GM21367 (cell line): ENCODE measurements at regions not wholly inside any gene's neighbourhood (a gene's known extent, or its start where the extent isn't known, plus 50 kb on each side); places are given as distances from the start of the nearest gene placed in this dataset.
A peak's percentile ranks its signal among the peaks of the same experiment; 100 is the strongest.
"Not testable (repeated sequence)": the region's sequence is repeated elsewhere in the genome, so short reads cannot be mapped to it uniquely, and the experiment has no call there.

Experiments used
- ATAC-seq: cut with Tn5 transposase; IDR thresholded peaks from one replicate; pipeline ENCODE4 v1.9.1; 2021; ENCODE audit not compliant: unreplicated experiment

DNA sequence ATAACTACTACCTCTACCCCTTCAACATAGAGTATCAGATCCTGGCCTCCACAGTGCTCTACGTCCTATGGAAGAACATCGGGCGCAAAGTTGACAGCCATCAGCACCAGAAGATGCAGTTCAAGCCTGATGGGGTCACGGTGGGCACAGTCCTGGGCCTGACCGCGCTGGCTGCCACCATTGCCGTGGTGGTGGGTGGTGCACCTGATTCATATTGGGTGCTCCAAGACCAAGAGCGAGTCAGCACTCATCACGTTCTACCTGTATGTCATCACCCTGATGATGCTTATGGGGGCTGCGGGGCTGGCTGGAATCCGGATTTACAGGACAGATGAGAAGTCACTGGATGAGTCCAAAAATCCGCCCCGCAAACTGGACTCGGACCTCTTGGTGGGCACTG lies 846.4 kb downstream of the RPIA start:
- not testable (repeated sequence) for ATAC-seq

DNA sequence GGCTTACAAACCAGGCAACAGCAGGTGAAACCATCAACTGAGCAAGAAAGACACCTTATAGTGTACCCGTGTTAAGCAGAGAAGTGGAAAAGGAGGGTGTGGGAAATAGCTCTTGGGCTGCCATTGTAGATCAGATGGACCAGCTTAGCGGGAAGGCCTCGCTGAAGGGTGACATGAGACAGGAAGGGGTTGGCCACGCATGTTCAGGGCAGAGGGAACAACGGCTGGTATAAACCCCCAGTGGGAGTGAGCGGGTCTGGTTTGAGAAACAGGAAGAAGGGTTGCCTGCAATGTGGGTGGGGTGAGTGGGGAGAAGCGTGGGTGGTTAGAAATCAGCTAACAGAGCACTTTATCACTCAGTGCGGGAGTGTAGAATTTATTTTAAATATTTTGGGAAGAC lies 852.6 kb downstream of the RPIA start:
- ATAC-seq = not testable (repeated sequence)

DNA sequence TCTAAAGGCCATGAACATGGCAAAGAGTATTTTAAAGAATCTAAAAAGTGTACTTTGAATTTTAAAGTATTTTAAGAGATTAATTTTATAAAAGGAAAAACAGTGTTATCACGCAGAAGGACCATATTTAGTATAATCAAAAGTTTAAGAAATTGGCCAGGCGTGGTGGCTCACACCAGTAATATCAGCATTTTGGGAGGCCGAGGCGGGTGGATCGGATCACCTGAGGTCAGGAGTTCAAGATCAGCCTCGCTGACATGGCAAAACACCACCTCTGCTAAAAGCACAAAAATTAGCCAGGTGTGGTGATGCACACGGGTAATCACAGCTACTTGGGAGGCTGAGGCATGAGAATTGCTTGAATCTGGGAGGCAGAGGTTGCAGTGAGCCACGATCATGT lies 887.7 kb downstream of the RPIA start:
- not testable (repeated sequence) for ATAC-seq

GRCh38 chr2:89582816-89583215 lies 891.3 kb downstream of the RPIA start:
- not testable (repeated sequence) for ATAC-seq

- not testable (repeated sequence) for ATAC-seq
These were observed 892.6 kb downstream of the RPIA start for GRCh38 chr2:89584046-89584445.

GRCh38 chr2:89584868-89585557 lies 893.5 kb downstream of the RPIA start:
- ATAC-seq = not testable (repeated sequence)

- ATAC-seq = peak; percentile 100
These were observed 894.1 kb downstream of the RPIA start for GRCh38 chr2:89585558-89585920.

DNA sequence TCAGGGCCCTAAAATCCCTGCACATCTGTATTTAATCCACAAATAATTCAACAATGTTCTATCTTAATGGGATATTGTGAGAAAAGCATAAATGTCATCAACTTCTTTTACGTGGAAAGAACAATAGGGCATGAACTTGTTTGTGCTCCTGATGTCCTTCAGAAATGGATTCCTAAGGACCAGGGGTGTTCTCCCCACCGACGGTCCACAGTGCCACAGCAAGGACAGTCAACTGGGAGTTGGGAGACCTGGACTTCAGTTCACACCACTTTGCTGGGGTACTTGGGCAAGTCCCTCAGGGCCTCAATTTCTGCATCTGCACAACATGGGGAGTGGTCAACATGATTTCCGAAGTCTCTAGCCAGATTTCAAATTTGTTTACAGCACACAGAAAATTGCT lies 908.4 kb downstream of the RPIA start:
- ATAC-seq = not testable (repeated sequence)

DNA sequence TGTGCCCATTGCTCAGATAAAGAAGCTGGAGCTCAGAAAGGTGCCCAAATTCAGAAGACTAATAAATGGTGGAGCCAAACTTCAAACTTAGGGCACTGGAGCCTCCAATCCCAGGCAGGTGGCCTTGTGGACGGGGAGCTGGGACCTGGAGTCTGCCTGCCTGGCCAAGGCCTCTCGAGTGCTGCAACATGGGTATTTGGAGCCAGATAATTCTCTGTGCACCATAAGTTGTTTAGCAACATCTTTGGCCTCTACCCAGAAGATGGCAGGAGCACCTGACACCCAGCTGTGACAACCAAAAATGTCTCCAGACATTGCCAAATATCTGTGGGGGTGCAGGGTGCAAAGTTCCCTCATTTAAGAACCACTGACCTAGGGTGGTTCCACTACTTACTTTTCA lies 915.0 kb downstream of the RPIA start:
- not testable (repeated sequence) for ATAC-seq

GRCh38 chr2:89610207-89610926 lies 918.9 kb downstream of the RPIA start:
- not testable (repeated sequence) for ATAC-seq

DNA sequence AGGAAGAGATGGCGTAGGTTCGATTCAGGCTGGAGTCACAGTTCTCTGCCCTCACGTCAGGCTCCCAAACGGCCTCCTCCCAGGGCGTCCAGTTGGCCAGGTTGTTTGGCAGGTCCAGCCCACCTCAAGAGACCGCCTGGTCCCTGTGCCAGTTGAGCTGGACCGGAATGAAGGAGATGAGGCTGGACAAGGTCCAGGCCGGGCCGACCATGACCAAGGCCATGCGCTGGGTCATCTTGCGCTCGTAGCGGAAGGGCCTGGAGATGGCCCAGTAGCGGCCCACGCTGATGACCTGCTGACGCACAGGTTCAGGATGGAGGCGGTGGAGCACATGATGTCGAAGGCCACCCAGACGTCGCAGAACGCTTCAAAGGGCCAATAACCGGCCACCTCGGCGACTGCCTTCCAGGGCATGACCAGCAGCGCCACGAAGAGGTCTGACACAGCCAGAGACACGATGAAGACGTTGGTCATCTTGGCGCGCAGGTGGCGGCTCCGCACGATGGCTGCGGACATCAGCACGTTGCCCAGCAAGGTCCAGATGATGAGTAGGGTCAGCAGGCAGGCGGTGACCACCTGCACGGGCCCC lies 919.5 kb downstream of the RPIA start:
- not testable (repeated sequence) for ATAC-seq

GRCh38 chr2:89611710-89612109 lies 920.2 kb downstream of the RPIA start:
- not testable (repeated sequence) for ATAC-seq

DNA sequence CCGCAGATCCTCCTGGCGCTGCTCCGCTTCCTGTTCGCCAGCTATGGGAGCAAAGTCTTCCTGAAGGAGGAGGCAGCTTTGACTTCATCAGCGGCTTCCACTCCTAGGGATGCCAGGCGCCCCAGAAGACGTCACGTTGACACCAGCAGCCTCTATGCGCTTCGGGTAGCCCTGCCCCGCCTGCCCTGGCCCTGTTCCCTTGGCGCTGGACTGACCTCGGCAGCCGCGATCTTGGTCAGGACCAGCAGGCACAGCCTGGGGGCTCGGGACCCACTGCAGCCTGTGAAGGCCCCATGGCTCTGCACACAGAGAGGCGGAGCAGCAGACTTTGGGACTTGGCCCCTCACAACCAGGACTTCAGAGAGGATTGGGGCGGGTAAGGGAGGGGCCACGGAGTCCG lies 957.8 kb downstream of the RPIA start:
- not testable (repeated sequence) for ATAC-seq

DNA sequence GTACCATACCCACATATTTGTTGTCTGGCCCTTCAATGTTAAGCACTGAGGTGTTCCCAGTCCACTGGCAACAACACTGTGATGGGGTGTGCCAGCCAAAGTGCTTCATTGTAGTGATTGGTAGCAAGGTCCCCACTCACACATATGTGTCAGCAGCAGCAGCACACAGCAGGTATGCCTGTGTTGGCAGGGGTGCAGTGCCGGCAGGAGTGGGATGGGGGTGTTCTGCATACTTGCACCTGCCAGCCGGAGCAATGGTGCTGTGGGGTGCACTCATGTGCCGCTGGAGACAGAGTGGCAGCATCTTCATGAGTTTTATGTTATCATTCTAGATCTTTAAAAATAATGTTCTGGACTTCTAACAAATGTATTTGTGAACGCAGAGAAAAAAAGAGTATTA lies 987.8 kb downstream of the RPIA start:
- not testable (repeated sequence) for ATAC-seq
